ENCODE measurements at regions not wholly inside any gene's neighbourhood (a gene's known extent, or its start where the extent isn't known, plus 50 kb on each side); places are given as distances from the start of the nearest gene placed in this dataset.

GRCh38 chr4:127134490-127134889, 498.3 kb upstream of the INTU start:
- TF ChIP-seq POLR2A (IDR thresholded peaks at IDR 0.05), result no peak
- TF ChIP-seq, protein P1, sequence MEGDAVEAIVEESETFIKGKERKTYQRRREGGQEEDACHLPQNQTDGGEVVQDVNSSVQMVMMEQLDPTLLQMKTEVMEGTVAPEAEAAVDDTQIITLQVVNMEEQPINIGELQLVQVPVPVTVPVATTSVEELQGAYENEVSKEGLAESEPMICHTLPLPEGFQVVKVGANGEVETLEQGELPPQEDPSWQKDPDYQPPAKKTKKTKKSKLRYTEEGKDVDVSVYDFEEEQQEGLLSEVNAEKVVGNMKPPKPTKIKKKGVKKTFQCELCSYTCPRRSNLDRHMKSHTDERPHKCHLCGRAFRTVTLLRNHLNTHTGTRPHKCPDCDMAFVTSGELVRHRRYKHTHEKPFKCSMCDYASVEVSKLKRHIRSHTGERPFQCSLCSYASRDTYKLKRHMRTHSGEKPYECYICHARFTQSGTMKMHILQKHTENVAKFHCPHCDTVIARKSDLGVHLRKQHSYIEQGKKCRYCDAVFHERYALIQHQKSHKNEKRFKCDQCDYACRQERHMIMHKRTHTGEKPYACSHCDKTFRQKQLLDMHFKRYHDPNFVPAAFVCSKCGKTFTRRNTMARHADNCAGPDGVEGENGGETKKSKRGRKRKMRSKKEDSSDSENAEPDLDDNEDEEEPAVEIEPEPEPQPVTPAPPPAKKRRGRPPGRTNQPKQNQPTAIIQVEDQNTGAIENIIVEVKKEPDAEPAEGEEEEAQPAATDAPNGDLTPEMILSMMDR (IDR thresholded peaks at IDR 0.05), result no peak
